ENCODE measurements at regions not wholly inside any gene's neighbourhood (a gene's known extent, or its start where the extent isn't known, plus 50 kb on each side); places are given as distances from the start of the nearest gene placed in this dataset.

- TF ChIP-seq ZNF561 (tag by site-specific recombination; IDR thresholded peaks at IDR 0.05; ENCODE audit: borderline replicate concordance) = no peak
- no peak for TF ChIP-seq ZNF521 (tag by site-specific recombination; IDR thresholded peaks at IDR 0.05)
- no peak for TF ChIP-seq ZNF366 (tag by site-specific recombination; conservative IDR thresholded peaks at IDR 0.05)
- no peak for TF ChIP-seq ZNF488 (tag by site-specific recombination; IDR thresholded peaks at IDR 0.05)
Observed at GRCh38 chr4:184942444-184943425, 75.6 kb upstream of the HELT start (continued).

GRCh38 chr4:184949020-184949419 lies 69.3 kb upstream of the HELT start:
- H3K27ac ChIP-seq (ENCODE audit: extremely low read depth, low read depth, low read length) = no peak overlapping the region
- no peak overlapping the region for H3K4me3 ChIP-seq (ENCODE audit: low read depth, low read length)
- no peak for TF ChIP-seq ZNF394 (tag by site-specific recombination; IDR thresholded peaks at IDR 0.05; ENCODE audit: borderline replicate concordance)
- TF ChIP-seq ZBTB49 (tag by site-specific recombination; IDR thresholded peaks at IDR 0.05; ENCODE audit: low read depth) = no peak
- no peaks in the 10 kb centered on the region for H3K36me3 ChIP-seq (ENCODE audit: control insufficient read depth in 2 of 2, insufficient read depth in 1 of 2, low read length in 2 of 2)
- no peaks in the 10 kb centered on the region for H3K9me3 ChIP-seq (ENCODE audit: control insufficient read depth, insufficient read depth, low read depth, low read length)
- ChIA-PET CTCF (no interaction called here), POLR2A (no interaction called here)
- H3K4me1 ChIP-seq (ENCODE audit: control insufficient read depth, insufficient read depth, low read length) = no peaks in the 10 kb centered on the region

GRCh38 chr4:184950117-184950830 lies 68.0 kb upstream of the HELT start:
- H3K4me3 ChIP-seq (ENCODE audit: low read depth, low read length) = no peak overlapping the region
- H3K27ac ChIP-seq (ENCODE audit: extremely low read depth, low read depth, low read length) = no peak overlapping the region
- ChIA-PET CTCF (interaction anchor here (0.6 kb wide), 1 partner anchor 62 kb away, joined by 3 read pairs; no protein-coding TSS in a partner anchor), POLR2A (no interaction called here)
- H3K9me3 ChIP-seq (ENCODE audit: control insufficient read depth, insufficient read depth, low read depth, low read length) = no peaks in the 10 kb centered on the region
- H3K4me1 ChIP-seq (ENCODE audit: control insufficient read depth, insufficient read depth, low read length) = no peaks in the 10 kb centered on the region
- H3K36me3 ChIP-seq (ENCODE audit: control insufficient read depth in 2 of 2, insufficient read depth in 1 of 2, low read length in 2 of 2) = no peaks in the 10 kb centered on the region
- no peak for TF ChIP-seq KLF7 (tag by site-specific recombination; IDR thresholded peaks at IDR 0.05; ENCODE audit: borderline replicate concordance)
- no peak for TF ChIP-seq ATF2 (tag by site-specific recombination; IDR thresholded peaks at IDR 0.05; ENCODE audit: low read depth)
- no peak for TF ChIP-seq ZSCAN4 (tag by site-specific recombination; IDR thresholded peaks at IDR 0.05)
- no peak for TF ChIP-seq ZNF324 (tag by site-specific recombination; IDR thresholded peaks at IDR 0.05)
- TF ChIP-seq PRDM10 (tag by site-specific recombination; IDR thresholded peaks at IDR 0.05) = no peak
- no peak for TF ChIP-seq ZNF610 (tag by site-specific recombination; IDR thresholded peaks at IDR 0.05; ENCODE audit: borderline replicate concordance)
- no peak for TF ChIP-seq TCF7L2 (IDR thresholded peaks at IDR 0.05; ENCODE audit: borderline replicate concordance, low read depth, low read length)
- TF ChIP-seq BCL11A (tag by site-specific recombination; IDR thresholded peaks at IDR 0.05; ENCODE audit: low read depth) = no peak
- TF ChIP-seq ZFP3 (tag by site-specific recombination; IDR thresholded peaks at IDR 0.05; ENCODE audit: low read depth) = no peak
- no peak for TF ChIP-seq ZNF311 (tag by site-specific recombination; IDR thresholded peaks at IDR 0.05; ENCODE audit: borderline replicate concordance)
- no peak for TF ChIP-seq ZNF362 (tag by site-specific recombination; IDR thresholded peaks at IDR 0.05)
- no peak for TF ChIP-seq SCRT1 (tag by site-specific recombination; IDR thresholded peaks at IDR 0.05; ENCODE audit: borderline replicate concordance)

All from HEK293 (cell line).